HG02798 (cell line): ENCODE measurements at regions not wholly inside any gene's neighbourhood (a gene's known extent, or its start where the extent isn't known, plus 50 kb on each side); places are given as distances from the start of the nearest gene placed in this dataset.
"Not testable (repeated sequence)": the region's sequence is repeated elsewhere in the genome, so short reads cannot be mapped to it uniquely, and the experiment has no call there.

Source experiments
- ATAC-seq: cut with Tn5 transposase; IDR thresholded peaks from one replicate; pipeline ENCODE4 v1.9.1; 2021; ENCODE audit warnings: mild to moderate bottlenecking; ENCODE audit not compliant: unreplicated experiment, poor library complexity

DNA sequence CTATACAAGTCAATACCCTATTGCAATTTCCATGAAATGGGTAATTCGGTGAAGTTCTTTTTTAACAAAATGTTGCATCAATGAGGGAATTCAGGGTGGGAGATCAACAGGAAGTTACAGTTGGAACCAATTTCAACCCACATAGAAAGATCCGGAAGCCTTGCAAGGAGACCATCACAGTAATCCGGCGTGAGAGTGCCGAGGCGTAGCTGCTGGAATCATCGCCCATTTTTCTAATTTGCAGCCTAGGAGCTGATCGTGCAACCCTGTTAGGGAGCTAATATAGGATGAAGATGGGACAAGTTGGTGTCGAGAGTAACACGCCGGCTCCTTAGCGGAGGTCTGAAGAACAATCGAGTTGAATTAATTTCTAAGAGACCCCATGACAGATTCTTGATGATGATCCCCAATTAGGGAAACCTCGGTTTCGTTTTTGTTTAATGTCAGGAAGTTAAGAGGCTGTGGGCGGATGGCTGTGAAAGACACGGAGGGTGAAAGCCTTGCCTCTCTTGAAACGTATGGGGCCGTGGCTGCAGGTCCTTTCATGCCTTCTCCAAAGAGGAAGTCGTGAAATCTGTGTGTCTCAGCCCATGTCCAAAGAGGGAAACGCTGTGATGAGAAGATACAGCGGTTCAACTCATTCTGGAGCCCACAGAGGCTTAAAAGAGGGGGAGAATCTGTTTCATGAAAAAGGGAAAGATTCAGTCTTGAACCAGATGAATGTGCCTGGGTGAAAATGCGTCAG, 51.2 kb upstream of the CARD11 start:
- peak; percentile 64 for ATAC-seq

DNA sequence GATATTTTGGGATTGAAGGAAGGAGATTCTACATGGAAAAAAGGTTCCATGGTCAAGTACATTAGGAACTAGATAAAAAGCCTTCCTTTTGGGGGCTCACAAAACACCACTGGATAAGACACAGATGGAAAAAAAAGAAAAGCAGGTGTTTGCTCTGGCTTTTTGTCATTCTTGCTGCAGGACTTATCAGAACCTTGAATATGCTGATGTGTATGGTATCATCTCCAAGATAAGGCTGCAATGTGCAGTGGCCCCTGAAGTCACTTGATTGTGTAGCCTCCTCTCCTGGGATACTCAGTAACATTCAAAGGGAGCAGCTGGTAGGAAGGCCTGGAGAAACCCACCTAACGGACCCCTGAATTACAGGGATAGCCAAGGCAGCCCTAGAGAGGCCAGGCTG, 54.1 kb upstream of the CARD11 start:
- ATAC-seq, result no peak

DNA sequence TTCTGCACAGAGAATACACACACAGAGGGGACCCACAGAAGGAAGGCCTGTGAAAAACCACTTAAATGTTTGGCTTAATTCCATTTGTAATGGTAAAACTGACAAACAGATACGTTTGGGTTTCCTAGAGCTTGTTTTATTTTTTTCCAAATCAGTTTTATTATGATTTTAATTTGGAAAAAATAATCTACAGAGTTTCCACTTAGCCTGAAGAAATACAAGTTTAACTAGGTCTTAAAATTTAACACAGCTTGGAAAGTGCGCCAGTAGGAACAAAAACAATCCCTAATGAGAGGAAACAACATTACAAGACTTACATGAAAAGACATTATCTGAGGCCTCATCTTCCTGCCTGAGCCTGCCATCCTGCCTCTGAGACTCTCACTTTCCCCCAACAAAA, 58.5 kb upstream of the CARD11 start:
- no peak for ATAC-seq

GRCh38 chr7:3103614-3104398, 60.1 kb upstream of the CARD11 start:
- ATAC-seq, result no peak

GRCh38 chr7:3105856-3106255, 62.2 kb upstream of the CARD11 start:
- ATAC-seq, result no peak

GRCh38 chr7:3106361-3106826, 62.7 kb upstream of the CARD11 start:
- no peak for ATAC-seq

- no peak for ATAC-seq
These were observed 63.6 kb upstream of the CARD11 start for GRCh38 chr7:3107228-3107763.

DNA sequence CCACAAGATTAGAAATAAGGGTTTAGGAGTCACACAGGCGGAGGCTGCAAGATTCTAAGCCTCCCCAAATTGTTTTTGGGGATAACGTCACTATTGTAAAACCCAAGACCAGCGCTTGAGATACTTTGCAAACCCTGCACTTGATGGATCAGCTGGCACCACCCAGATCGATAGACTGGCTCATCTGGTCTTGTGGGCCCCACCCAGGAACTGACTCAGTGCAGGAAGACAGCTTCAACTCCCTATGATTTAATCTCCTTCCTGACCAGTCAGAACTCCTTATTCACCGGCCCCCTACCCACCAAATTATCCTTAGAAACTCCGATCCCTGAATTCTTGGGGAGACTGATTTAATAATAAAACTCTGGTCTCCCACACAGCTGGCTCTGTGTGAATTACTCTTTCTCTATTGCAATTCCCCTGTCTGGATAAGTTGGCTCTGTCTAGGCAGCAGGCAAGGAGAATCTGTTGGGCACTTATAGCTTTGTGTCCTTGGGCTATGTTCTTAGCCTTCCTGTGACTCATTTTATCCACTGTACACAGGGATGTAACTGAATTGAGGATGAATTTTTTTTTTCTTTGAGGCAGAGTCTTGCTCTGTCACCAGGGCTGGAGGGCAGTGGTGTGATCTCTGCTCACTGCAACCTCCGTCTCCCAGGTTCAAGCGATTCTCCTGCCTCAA, 64.4 kb upstream of the CARD11 start:
- ATAC-seq, result no peak

DNA sequence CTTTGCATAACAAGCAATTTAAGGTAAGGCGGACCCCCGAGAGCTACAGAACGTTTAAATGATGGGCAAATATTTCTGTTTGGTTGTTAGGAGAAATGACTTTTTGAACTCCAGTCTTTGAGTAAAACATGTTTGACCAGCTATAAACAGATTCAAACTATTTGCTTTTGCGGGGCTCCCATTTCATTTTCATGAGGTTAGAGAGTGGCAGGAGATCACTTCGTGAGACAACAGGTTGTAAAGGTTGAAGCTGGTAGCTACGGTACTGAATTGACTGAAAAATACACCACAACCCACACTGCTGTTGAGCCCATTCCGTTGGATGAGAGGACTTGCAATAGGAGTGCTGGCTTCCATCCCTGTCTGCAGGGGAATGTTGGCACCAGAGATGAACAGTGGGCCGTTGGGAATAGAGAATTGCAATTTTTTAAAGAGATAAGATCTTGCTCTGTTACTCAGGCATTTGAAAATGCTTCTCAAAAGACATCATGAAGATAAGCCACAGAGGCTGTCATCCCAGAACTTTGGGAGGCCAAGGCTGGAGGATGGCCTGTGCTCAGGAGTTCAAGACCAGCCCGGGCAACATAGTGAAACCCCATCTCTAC, 65.7 kb upstream of the CARD11 start:
- ATAC-seq, result no peak

DNA sequence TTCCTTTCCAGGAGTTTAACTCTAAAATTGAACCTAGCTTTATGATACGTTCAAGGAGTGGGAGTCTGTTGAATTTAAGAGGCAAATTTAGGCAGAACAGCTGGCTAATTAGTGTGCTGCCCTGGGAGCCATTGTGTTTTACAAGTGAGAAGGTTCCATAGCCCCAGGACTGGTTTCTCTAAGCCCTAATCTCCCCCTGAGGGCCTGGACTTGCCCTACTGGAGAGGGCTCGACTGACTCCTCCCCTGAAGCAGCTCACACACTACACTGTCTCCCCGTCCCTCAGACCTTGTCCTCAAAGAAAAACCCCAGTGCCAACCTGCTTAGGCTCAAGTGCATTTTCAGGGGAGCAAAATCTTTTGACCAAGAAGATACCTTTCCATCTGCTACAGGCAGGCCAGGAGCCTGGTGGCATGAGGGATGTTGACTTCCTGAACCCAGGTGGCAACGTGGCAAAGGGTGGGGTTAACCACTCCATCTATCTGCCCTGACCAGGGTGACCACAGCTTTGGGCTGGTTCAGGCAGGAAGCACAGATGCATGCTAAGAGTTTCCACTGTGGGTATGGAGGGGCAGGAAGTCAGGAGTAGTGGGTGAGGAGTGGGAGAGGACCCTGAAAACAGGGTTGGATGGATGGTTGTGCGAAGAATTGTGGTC, 68.9 kb upstream of the CARD11 start:
- no peak for ATAC-seq

GRCh38 chr7:3114917-3115316, 71.2 kb upstream of the CARD11 start:
- no peak for ATAC-seq

GRCh38 chr7:3117081-3117480, 73.4 kb upstream of the CARD11 start:
- ATAC-seq, result no peak

GRCh38 chr7:3117488-3118231, 74.0 kb upstream of the CARD11 start:
- ATAC-seq, result no peak

DNA sequence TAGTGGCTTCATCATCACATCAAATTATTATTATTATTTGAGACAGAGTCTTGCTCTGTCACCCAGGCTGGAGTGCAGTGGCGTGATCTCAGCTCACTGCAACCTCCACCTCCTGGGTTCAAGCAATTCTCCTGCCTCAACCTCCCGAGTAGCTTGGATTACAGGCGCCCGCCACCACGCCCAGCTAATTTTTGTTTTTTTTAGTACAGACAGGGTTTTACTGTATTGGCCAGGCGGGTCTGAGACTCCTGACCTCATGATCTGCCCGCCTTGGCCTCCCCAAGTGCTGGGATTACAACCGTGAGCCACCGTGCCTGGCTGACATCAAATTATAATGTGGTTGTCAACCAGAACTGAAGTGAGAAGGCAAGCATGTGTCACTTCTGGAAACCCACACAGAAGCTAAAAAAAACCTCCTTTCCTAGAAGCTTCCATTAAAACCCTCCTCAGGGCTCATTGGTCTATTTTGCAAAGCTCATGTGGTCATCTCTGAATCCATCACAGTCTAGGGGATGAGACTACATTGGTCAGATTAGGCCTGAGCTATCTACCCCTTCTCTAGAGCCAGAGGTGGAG, 75.8 kb upstream of the CARD11 start:
- not testable (repeated sequence) for ATAC-seq

DNA sequence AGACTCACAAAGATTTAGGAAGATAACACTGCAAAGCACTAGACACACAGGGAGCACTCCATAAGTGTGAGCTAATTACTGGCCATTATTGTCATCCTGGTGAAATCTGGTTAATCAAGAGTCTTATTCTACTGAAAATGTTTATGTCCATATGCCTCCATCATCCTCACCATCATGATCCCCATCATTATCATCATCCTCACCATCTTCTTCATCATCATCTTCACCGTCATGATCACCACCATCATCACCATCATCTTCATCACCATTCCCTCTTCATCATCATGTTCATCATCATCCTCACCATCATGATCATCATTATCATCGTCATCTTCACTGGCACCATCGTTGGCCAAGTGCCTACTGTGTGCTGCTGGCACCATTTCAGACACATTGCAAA, 76.3 kb upstream of the CARD11 start:
- no peak for ATAC-seq

DNA sequence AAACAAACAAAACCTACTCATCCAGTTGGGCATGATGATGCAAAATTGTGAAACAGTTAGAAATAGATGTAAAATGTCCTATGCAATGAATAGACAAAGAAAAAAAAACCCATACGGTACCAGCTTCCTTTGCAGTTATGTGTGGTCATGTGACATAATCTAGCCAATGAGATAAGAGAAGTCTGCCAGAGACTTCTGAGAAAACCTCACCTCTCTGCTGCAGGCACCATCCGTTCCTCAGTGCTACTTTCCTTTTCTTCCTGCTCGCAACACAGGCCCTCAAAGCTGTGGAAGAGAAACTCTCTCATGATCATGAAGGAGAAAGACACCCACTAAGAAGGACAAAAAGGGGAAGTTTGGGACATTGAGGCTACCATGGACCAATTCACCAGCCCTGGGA, 76.8 kb upstream of the CARD11 start:
- no peak for ATAC-seq

- ATAC-seq, result no peak
These were observed 85.3 kb upstream of the CARD11 start for GRCh38 chr7:3128857-3129490.

DNA sequence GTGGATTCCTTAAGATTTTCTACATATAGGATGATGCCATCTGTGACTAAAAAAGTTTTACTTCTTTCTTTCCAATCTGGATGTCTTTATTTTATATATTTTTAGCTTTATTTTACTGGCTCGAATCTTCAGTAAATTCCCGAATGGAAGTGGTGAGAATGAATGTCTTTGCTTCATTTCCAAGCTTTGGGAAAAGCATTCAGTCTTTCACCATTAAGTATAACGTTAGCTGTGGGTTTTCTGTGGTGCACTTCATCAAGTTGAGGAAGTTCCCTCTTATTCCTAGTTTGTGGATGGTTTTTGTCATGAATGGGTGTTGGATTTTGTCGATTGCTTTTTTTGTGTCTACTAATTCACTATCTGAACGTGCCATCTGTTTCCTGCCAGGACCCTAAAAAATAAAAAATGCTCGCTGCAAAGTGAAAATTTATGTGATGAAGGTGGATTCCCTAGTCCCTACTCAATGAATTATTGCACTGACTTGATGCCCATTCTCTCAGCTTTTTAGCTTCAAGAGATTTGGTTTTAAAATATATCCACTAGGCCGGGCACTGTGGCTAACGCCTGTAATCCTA, 90.2 kb upstream of the CARD11 start:
- ATAC-seq, result no peak
